IPS-NIHi7 (cell line): ENCODE measurements at regions not wholly inside any gene's neighbourhood (a gene's known extent, or its start where the extent isn't known, plus 50 kb on each side); places are given as distances from the start of the nearest gene placed in this dataset.
"Not testable (repeated sequence)": the region's sequence is repeated elsewhere in the genome, so short reads cannot be mapped to it uniquely, and the experiment has no call there.

Experiments
- DNase-seq: peaks from one replicate; pipeline ENCODE4 v3.0.0; 2012; ENCODE audit warnings: mixed read lengths; ENCODE audit errors: extremely low spot score

DNA sequence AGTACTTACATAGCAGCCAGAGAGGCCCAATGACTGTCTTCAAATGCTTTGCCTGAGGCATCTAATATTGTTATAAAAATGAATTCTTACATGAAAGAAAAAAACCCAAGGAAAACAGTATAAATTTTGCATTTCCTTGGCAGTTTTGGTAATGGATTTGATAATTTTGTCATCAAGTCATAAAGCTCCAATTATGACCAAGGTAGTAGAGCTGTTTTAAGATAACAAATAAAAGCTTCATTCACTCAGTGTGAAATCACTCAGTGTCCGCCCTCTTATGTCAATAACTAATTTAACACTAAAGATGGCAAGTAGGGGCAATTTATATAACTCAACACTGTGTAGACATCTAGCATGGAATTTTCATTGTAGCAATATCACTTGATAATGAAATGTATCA, 193.9 kb downstream of the ANKRD7 start:
- DNase-seq: no peak

DNA sequence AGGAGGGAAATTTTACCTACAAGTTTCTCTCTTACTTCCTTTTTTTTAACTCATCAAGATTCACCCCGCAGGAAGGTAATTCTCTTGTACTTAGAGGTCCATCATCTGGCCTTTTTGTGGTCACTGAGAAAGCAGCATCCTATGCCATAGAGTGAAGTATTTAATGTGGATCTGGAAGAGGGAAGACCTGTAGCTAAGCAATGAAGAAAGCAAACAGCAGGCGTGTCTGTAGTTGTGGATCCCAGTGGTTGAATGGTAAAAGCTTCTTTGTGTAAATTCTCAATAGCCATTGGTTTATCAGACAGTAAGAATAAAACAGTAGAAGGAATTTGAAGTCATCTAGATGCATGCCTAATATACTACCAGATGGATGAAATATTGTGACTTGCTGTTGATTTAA, 196.4 kb downstream of the ANKRD7 start:
- DNase-seq: no peak

DNA sequence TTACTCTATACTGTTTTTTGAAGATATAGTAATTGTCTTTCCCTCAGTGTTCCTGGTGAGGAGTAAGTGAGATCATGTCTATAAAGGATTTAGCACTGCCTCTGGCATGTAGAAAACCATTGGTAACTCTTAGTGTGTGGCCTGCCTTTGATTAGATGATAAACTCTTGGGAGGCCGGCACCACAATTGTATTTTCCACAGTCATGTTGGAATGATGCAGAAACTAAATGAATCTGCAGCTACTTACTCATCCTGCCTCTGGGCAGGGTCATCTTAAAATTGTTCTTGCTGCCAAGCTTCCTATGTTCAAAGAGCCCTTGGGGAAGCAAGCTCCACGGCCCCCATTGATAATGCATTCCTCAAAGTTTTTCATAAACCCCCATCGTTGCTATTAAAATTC, 204.6 kb downstream of the ANKRD7 start:
- no peak for DNase-seq

GRCh38 chr7:118436663-118437062, 212.2 kb downstream of the ANKRD7 start:
- no peak for DNase-seq

GRCh38 chr7:118449030-118449429, 224.5 kb downstream of the ANKRD7 start:
- DNase-seq: not testable (repeated sequence)

GRCh38 chr7:118449797-118450567, 225.5 kb downstream of the ANKRD7 start:
- DNase-seq: no peak

DNA sequence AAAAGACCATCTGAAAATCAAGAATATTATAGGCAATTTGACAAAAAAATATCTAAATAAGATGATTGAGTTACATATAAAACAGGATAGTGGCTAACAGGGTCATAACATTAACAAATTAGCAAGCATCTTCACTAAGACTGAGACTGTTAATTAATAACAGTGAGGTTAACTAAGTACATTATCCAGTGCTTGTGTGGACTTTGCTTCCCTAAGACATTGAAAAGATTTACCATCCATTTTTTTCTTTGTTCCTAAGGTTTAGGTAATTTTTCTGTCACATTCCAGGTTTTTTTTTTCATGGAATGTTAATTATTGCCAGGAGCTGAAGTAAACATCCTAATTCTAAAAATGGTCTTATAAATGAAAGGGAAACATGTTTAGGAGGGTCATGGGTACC, 227.6 kb downstream of the ANKRD7 start:
- no peak for DNase-seq

GRCh38 chr7:118467381-118467780, 242.9 kb downstream of the ANKRD7 start:
- no peak for DNase-seq

GRCh38 chr7:118472581-118472980, 248.1 kb downstream of the ANKRD7 start:
- DNase-seq: no peak

DNA sequence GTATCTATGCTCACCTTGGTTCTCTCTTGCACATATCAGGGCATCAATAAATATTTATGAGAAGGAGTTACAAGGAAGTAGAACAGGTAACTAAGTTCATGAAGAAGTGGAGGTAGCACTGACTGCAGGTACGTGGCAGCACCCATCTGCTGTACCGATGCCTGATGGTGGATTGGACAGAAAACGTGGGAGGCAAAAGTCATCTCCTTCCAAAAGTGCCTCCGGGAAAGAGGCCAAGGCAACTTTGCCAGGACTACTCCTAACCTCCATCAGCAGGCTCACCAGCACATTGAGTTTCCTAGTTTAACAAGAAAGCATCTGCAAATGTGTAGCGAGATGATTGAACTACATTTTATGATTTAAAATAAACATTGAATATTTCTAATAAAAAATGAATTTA, 248.8 kb downstream of the ANKRD7 start:
- DNase-seq: no peak

- no peak for DNase-seq
Observed at GRCh38 chr7:118476036-118476435, 251.5 kb downstream of the ANKRD7 start.

- no peak for DNase-seq
Observed at GRCh38 chr7:118477036-118477435, 252.5 kb downstream of the ANKRD7 start.

- no peak for DNase-seq
Observed at GRCh38 chr7:118478236-118478635, 253.7 kb downstream of the ANKRD7 start.

- DNase-seq: no peak
Observed at GRCh38 chr7:118478931-118479330, 254.4 kb downstream of the ANKRD7 start.

GRCh38 chr7:118492466-118492865, 268.0 kb downstream of the ANKRD7 start:
- no peak for DNase-seq

- DNase-seq: no peak
Observed at GRCh38 chr7:118496138-118496644, 271.7 kb downstream of the ANKRD7 start.

DNA sequence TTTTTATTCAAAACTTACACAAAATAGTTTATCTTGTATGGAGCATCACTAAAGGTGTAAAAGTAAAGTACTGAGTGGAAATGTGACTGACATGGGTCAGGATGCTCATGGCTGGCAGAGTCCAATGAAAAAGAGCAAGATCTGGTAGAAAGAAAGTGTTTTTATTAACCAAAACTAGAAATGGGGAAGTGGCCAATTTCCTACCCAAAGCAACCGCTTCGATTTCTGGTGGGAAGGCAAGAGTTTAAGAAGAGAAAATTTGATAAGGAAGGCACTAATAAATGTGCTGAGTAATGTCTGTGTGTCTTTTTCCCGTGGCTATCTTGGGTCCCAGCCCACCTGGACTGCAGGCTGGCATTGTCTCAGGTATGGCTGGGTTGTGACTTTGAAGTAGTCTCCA, 277.7 kb downstream of the ANKRD7 start:
- no peak for DNase-seq

DNA sequence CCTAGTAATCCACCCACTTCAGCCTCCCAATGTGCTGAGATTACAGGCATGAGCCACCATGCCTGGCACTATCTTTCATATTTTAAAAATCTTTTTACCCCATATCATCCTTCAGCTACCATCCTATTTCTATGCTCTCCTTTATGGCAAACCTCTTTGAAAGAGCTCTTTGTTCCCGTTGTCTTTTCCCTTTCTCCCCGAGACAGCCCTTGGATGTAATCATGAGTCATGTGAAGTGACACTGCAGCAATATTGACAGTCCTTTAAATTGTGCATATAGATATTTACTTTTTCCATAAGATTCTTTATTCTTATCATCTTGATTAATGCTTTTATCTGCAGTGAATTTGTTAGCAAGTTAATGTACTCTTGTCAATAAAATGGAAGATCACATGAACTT, 286.6 kb downstream of the ANKRD7 start:
- DNase-seq: no peak

DNA sequence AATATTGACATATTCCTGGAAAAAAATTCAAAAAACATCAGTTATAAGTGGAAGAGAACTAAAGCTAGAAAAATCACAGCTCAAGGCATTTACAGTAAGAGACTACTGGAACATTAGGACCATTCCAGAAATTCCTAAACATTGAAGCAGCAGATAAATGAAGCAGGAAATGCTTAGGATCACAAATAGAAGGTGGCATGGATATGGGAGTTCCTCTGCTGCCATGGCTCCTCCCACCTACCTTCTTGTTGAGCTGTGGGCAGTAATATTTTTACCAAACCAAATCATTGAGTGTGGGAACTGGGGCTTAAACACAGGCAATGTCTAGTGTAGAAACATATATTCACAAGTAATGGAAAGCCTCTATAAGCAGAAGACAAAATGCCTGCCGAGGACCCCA, 292.8 kb downstream of the ANKRD7 start:
- peak; percentile 14 for DNase-seq

- no peak for DNase-seq
Observed at GRCh38 chr7:118525020-118525419, 300.5 kb downstream of the ANKRD7 start.

GRCh38 chr7:118531566-118531965, 307.1 kb downstream of the ANKRD7 start:
- no peak for DNase-seq

DNA sequence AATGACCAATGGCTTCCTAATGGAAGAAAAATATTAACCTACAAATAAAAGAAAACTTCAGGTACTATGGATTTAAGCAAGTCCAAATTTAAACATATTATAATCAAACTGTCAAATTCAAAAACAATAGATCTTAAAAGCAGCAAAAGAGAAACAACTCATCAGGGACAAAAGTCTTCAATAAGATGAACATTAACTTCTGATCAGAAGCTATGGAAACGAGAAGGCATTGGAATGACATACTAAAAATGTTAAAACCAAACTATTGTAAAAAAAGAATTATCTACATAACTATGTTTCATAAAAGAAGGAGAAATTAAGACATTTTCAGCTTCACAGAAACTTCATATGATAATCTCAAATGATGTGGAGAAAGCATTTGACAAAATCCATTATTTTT, 334.7 kb downstream of the ANKRD7 start:
- DNase-seq: no peak

GRCh38 chr7:118563311-118563710, 338.8 kb downstream of the ANKRD7 start:
- no peak for DNase-seq

- DNase-seq: no peak
Observed at GRCh38 chr7:118572604-118573003, 348.1 kb downstream of the ANKRD7 start.
